GM19463 (cell line): ENCODE measurements at regions not wholly inside any gene's neighbourhood (a gene's known extent, or its start where the extent isn't known, plus 50 kb on each side); places are given as distances from the start of the nearest gene placed in this dataset.
"Not testable (repeated sequence)": the region's sequence is repeated elsewhere in the genome, so short reads cannot be mapped to it uniquely, and the experiment has no call there.

Source experiments
- ATAC-seq: cut with Tn5 transposase; IDR thresholded peaks from one replicate; pipeline ENCODE4 v1.9.1; 2021; ENCODE audit warnings: mild to moderate bottlenecking, moderate library complexity; ENCODE audit not compliant: unreplicated experiment

DNA sequence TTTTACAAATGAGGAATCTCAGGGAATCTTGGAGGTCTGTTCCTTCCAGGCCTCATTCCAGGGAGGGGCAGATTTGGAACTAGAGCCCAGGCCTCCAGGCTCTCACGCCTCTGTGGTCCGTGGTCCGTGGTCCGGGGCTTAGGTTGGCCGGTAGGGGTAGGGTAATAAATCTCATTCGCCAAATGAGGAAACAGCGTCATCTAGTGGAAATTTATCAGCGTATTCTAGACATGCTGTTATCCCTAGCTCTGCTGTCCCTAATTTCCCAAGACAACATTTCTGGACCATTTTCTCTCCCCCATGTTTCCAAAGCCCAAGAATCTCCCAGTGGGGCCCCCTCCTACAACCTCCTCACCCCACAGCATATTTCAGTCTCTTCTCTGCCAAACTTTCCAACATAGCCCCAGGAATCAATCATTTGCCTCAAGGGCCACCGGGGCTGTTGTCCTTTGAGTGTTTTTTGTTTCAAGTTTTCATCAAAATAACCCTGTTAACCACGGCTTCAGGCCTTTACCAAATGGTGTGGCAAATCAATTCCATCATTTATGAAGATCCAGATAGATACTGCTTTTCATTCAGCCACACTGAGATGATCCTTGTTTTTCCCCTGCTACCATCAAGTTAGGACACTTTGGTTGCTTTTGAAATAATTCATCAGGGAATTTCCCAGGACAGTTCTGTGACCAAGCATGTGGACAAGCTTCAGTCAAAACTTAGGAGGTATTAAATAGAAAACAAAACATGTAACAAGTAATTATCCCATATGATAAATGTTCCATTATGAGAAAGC, 126.8 kb downstream of the ALDH8A1 start:
- ATAC-seq: peak; percentile 89

GRCh38 chr6:134821928-134822864, 127.7 kb downstream of the ALDH8A1 start:
- no peak for ATAC-seq

DNA sequence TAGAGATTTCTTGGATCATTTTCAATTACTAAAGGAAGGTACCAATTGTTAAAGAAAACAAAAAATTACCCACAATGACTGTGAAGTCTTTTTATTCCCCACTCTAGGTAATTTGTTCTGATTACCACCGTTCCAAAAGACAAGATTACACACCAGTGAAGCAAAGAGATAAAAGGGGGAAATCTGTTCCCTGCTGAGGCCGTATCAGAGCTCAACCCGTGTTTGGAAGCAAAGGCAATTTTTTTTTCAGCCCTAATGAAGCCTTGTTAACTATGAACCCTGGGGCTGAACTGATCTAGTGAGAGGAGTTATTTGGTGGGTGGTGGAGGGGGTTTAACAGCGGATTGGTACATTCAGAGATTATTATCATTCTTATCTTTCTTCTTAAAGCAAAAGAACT, 128.5 kb downstream of the ALDH8A1 start:
- no peak for ATAC-seq

DNA sequence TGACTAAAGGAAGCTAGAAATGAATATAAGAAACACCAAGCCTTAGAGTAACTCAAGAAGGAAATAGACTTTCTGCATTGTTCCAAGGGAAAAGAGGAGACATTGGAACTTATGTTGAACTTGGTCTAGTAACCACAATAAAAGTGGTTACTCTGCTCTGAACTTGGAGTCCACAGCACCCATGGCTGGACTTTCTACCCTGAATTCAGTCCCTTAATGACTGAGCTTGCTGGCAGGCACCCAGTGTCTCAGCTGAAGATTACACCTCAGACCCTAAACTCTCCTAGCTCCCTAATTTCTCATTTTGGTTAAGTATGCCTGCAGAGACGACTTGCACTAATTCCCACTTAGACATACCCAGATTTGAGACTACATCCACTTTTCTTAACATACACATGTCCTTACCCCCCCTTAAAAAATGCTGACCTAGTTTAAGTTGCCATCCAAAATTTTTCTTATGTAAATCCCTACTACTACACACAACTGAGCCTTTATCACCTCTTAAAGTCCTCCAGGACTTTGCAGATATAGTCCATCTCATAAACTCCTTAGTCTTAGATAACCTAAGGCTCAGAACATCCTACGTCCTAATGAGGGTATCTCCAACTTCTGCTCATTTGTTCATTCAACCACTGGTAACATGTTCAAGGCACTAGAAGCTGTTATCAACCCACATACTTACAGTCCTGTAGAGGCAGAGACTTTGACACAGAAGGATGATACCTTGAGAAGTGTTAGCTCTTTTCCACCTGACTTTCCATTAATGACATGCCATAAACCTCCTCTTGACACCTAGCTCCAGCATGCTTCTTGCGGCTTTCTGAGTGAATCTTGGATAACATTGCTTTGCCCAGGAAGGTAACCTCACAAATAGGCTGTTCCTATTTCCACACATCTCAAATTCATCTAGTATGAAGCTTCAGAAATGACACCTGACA, 129.8 kb downstream of the ALDH8A1 start:
- ATAC-seq: no peak

- no peak for ATAC-seq
Measured at GRCh38 chr6:134819236-134819635, 130.7 kb downstream of the ALDH8A1 start.

GRCh38 chr6:134817448-134817847, 132.5 kb downstream of the ALDH8A1 start:
- ATAC-seq: no peak

DNA sequence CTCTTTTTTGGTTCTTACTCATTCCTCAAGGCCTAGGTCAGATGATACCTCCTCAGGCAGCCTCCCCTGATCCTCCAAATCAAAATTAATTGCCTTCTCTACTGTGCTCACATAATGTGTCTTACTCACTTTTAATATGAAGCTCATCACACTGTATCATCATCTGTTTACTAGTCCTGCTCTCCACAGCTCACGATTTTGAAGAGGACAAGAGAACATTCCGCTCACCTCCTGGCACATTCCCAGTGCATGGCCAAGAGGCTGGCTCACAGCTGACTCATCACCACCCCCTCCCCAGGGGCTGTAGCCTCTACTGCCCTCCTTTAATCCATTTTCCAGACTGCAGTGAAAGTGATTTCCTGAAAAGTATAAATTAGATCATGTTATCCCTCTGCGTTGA, 133.1 kb downstream of the ALDH8A1 start:
- ATAC-seq: no peak

- ATAC-seq: no peak
Measured at GRCh38 chr6:134816300-134816699, 133.6 kb downstream of the ALDH8A1 start.

DNA sequence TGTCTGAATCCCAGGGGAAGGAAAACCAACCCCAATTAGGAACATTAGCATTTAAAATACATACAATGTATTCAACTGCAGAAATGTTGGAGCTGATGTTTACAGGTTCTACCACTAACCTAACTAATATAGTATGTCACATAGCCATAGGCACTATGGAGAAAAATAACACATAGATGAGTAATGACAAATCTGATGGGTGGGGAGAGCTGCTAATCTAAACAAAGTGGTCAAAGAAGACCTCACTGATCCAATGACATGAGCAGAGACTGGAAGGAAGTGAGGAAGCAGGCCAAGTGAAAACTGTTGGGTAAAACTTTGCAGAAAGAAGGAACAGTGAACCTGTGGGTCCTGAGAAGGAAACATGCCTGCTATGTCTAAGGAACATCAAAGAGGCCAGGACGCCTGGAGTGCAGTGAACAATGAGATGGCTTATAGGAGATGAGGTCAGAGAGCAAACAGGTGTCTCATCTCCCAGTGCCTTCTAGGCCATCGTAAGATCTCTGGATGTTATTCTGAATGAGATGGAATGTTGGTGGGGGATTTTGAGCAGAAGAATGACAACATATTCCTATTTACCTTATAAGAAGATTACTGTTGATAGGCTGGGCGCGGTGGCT, 135.7 kb downstream of the ALDH8A1 start:
- no peak for ATAC-seq

DNA sequence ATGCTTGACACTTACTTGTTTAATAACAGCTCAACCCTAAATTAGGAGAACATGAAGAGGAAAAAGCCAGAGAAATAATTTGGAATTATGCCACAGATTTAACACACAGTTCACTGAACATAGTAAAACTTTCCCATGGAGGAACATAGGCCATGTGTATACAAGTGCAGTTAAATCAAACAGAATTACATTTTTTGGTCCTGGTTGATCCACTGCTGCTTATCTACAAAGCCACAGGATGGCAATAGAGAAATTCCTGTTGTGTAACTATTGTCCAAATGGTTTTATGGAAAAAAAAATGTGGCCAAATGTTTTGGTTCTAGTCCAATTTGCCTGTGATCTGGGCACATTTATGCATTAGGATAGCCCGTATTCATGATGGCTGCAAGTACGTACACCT, 136.8 kb downstream of the ALDH8A1 start:
- ATAC-seq: no peak

DNA sequence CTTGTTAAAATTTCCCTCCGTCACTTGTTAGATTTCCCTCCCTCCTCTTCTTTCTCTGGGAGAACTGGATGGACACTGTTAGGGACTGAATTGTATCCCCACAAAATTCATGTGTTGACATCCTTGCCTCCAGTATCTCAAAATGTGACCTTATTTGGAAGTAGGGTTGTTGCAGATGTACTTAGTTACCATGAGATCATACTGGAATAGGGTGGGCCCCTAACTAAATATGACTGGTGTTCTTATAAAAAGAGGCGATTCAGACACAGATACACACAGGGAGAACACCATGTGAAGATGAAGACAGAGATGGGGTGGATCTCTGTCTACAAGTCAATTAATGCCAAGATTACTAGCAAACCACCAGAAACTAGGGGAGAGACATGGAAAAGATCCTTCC, 139.5 kb downstream of the ALDH8A1 start:
- no peak for ATAC-seq

DNA sequence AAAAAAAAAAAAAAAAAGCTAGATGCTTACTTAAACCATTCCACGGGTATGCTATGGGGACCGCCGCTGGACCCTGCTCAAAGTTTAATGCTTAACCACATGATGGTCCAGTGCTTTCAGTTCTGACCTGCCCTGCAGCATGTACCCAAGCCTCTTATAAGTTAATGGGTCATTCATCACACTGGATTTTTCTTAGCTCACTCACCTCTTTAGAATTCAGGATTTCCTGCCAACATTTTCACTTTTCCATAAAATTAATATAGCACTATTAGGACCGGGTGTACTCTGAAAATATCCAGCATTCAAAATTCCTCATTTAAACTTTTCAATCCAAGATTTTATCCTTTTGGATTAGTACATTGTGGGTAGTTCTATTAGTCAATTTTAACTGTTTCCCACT, 140.8 kb downstream of the ALDH8A1 start:
- ATAC-seq: no peak

- no peak for ATAC-seq
Measured at GRCh38 chr6:134806180-134806798, 143.6 kb downstream of the ALDH8A1 start.

DNA sequence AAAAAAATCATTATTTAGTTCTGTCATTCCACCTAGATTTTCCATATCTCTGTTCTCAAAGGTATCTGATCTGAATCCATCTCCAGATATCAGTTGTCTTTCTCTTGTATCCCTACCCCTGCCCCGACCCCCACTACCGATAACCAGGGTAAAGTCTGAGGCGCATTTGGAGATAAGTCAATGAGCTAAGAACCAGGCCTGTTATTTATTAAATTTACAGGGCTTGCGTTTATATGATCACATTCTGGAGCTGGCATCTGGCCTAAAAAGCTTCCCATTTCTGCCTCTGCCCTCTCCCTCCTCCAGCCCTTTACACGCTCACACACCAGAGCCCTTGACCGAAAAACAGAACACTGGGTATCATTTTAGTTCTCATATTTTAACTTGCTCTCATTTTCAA, 144.7 kb downstream of the ALDH8A1 start:
- no peak for ATAC-seq

DNA sequence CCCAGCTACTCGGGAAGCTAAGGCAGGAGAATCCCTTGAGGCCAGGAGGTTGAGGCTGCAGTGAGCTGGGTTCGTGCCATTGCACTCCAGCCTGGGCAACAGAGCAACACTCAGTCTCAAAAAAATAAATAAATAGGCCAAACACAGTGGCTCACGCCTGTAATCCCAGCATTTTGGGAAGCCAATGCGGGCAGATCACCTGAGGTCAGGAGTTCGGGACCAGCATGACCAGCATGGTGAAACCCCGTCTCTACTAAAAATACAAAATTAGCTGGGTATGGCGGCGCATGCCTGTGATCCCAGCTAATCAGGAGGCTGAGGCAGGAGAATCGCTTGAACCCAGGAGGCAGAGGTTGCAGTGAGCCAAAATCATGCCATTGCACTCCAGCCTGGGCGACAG, 145.6 kb downstream of the ALDH8A1 start:
- ATAC-seq: not testable (repeated sequence)

DNA sequence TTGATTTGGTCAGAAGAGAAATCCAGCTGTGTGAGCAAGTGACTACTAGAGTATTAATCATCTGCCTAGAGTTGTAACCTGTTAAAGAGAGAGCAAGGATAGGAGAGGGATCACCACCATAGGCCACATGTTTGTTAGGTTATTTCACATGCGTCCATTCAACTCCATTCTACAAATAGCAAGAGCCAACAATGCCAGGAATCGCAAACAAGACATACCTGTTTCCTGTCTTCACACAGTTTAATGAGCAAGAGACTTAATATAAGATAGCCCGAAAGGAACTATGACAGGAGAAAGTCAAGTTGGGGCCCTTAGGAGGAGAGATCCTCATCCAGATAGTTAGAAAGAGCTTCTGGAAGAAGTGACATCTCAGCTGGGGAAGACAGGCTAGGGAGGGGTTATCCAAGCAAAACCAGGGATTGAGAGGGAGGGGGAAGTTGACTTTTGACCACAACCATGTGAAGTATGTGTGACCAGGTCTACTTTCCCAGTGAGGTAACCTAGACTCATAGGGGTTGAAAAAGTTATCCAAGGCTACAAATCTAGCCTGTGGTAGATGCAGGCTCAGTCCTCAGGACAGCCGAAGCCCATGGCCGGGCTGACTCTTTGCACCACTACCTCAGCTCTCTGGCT, 147.4 kb downstream of the ALDH8A1 start:
- ATAC-seq: no peak

DNA sequence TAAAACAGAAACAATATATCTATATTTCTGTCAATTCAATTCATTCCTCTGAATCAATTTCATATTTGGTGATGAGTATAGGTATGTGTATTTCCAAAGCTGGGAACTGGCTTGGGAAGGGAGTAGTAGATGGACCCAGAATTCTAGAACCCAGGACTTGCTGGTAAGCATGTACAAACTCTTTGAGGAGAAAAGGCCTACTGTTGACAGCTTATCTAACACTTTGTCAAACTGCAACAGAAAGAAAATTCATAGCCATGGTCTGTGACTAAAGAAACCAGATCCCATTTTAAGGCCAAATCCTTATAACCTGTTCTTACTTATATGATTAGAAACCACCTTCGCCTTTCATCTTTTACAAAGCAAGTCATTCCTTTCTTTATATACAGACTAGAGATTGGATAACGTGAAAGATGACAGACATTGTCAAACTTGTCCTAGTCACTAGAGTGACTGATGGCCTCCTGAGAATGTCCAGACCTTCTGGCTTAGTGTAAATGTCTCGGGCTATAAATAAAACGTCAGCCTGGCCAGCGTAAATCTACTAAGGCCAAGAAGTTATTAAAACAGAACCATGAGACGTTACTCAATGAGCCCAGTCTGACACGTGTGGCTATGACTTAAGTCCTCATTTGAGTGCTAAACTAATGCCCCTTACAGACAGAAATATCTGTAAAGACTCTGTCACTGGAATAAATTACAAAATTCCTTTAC, 152.3 kb downstream of the ALDH8A1 start:
- no peak for ATAC-seq

DNA sequence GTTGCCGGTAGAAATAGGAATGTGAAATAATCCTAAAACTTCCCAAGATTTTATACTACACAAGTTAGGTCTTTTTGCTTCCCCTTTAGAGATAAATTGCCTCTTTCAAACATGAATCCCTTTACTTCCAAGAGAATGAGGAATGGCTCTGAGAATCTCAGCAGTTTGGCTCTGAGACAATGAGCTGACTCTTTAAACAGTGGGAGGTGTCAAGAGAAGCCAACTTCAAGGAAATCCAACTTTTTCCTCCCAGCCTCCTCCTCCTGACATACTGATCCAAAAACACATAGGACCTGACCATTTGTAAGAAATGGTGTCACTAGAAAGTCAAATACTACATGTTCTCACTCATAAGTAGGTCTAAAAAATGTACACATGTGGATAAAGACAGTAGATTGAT, 154.2 kb downstream of the ALDH8A1 start:
- ATAC-seq: no peak

DNA sequence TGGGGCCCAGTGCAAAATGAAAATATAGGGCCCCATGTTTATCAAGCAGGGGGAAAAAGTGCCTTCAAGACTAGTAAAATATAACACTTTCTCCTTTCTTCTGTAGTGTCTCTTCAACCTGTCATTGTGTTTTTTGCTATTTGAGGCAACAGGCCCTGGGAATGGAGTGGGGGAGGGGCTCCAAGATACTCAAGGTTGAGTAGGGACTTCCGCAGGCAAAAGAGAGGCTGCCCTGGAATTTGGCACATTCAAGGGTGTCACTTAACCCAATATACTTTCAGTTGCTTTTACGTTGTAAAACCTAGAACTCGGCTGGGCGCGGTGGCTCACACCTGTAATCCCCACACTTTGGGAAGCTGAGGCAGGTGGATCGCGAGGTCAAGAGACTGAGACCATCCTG, 154.9 kb downstream of the ALDH8A1 start:
- ATAC-seq: no peak
